Loucy (cell line): ENCODE measurements at regions not wholly inside any gene's neighbourhood (a gene's known extent, or its start where the extent isn't known, plus 50 kb on each side); places are given as distances from the start of the nearest gene placed in this dataset.

Experiments used
- H2AFZ ChIP-seq: fragments of 200-600 bp; sonication (generic); 2 replicates; pipeline ENCODE4 v1.6.0; 2016; ENCODE audit warnings: antibody characterized with exemption, mild to moderate bottlenecking, low read length, moderate library complexity
- H3F3A ChIP-seq: fragments of 200-600 bp; 2 replicates; pipeline ENCODE4 v1.6.0; 2016; ENCODE audit warnings: antibody characterized with exemption, low read depth, mild to moderate bottlenecking
- H3K27me3 ChIP-seq: fragments of 200-600 bp; sonication (generic); 2 replicates; pipeline ENCODE4 v1.6.1; 2014; ENCODE audit warnings: low read length, mild to moderate bottlenecking; ENCODE audit not compliant: insufficient read depth, poor library complexity, severe bottlenecking
- H3K36me3 ChIP-seq: fragments of 200-600 bp; sonication (generic); 2 replicates; pipeline ENCODE4 v1.6.1; 2016; ENCODE audit warnings: low read length; ENCODE audit not compliant: insufficient read depth
- H3K4me1 ChIP-seq: fragments of 200-600 bp; sonication (generic); 2 replicates; pipeline ENCODE4 v1.5.1; 2014; ENCODE audit warnings: low read length, mild to moderate bottlenecking; ENCODE audit not compliant: insufficient read depth, poor library complexity, severe bottlenecking
- H3K4me2 ChIP-seq: fragments of 200-600 bp; sonication (generic); 2 replicates; pipeline ENCODE4 v1.6.0; 2014; ENCODE audit warnings: antibody characterized with exemption, low read length, low read depth, mild to moderate bottlenecking; ENCODE audit not compliant: poor library complexity, severe bottlenecking
- H3K4me3 ChIP-seq: fragments of 200-600 bp; sonication (generic); 2 replicates; pipeline ENCODE4 v1.5.1; 2014; ENCODE audit warnings: low read length, mild to moderate bottlenecking, mixed read lengths; ENCODE audit not compliant: poor library complexity, severe bottlenecking
- H3K79me2 ChIP-seq: fragments of 200-600 bp; sonication (generic); 2 replicates; pipeline ENCODE4 v1.6.1; 2014; ENCODE audit warnings: low read length; ENCODE audit not compliant: insufficient read depth
- H3K9ac ChIP-seq: fragments of 200-600 bp; sonication (generic); 2 replicates; pipeline ENCODE4 v1.6.0; 2014; ENCODE audit warnings: mild to moderate bottlenecking, low read depth, low read length, moderate library complexity; ENCODE audit not compliant: poor library complexity, severe bottlenecking
- H3K9me2 ChIP-seq: fragments of 200-600 bp; sonication (generic); replicated peaks from 2 replicates; pipeline ENCODE4 v1.6.1; 2016; ENCODE audit warnings: low read depth, low read length, mixed read lengths
- H3K9me3 ChIP-seq: fragments of 200-600 bp; sonication (generic); 2 replicates; pipeline ENCODE4 v1.6.1; 2014; ENCODE audit warnings: mild to moderate bottlenecking, antibody characterized with exemption, low read length, low read depth; ENCODE audit not compliant: insufficient read depth
- H4K20me1 ChIP-seq: fragments of 200-600 bp; sonication (generic); 2 replicates; pipeline ENCODE4 v1.6.0; 2014; ENCODE audit warnings: antibody characterized with exemption, low read length, mild to moderate bottlenecking; ENCODE audit not compliant: insufficient read depth, poor library complexity, severe bottlenecking
- EZH2phosphoT487 ChIP-seq: fragments of 200-600 bp; IDR thresholded peaks from 2 replicates; pipeline ENCODE4 v1.6.1; 2018; ENCODE audit warnings: antibody characterized with exemption, mild to moderate bottlenecking, moderate library complexity, borderline replicate concordance
- TF ChIP-seq, protein P1 (sequence below): fragments of 200-600 bp; sonication (generic); conservative IDR thresholded peaks from 2 replicates; pipeline ENCODE4 v1.5.1; 2014; ENCODE audit warnings: mild to moderate bottlenecking, antibody characterized with exemption, low read length

DNA sequence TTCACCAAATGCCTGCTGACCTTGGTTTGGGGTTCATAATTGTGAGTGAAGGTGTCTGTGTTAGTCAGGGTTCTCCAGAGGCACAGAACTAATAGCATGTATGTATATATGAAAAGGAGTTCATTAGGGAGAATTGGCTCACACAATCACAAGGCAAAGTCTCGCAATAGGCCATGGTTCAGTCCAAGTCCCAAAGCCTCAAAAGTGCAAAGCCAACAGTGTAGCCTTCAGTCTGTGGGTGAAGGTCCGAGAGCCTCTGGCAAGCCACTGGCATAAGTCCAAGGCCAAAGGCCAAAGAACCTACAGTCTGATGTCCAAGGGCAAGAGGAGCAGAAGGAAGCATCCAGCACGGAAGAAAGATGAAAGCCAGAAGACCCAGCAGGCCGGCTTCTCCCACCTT is 257.6 kb upstream of the SHH start:
- TF ChIP-seq, protein P1, sequence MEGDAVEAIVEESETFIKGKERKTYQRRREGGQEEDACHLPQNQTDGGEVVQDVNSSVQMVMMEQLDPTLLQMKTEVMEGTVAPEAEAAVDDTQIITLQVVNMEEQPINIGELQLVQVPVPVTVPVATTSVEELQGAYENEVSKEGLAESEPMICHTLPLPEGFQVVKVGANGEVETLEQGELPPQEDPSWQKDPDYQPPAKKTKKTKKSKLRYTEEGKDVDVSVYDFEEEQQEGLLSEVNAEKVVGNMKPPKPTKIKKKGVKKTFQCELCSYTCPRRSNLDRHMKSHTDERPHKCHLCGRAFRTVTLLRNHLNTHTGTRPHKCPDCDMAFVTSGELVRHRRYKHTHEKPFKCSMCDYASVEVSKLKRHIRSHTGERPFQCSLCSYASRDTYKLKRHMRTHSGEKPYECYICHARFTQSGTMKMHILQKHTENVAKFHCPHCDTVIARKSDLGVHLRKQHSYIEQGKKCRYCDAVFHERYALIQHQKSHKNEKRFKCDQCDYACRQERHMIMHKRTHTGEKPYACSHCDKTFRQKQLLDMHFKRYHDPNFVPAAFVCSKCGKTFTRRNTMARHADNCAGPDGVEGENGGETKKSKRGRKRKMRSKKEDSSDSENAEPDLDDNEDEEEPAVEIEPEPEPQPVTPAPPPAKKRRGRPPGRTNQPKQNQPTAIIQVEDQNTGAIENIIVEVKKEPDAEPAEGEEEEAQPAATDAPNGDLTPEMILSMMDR, result no peak
- no peak for TF ChIP-seq EZH2phosphoT487
- H3K9me2 ChIP-seq, result no peaks in the 10 kb centered on the region
- H3F3A ChIP-seq, result no peaks in the 10 kb centered on the region
- H3K9me3 ChIP-seq, result peaks cover 3% of the 10 kb centered on the region; the same call in 1 of the 2 replicates
- H3K4me3 ChIP-seq, result no peak overlapping the region
- no peak overlapping the region for H2AFZ ChIP-seq
- H3K4me1 ChIP-seq, result no peaks in the 10 kb centered on the region
- H3K9ac ChIP-seq, result no peak overlapping the region
- no peaks in the 10 kb centered on the region for H4K20me1 ChIP-seq
- H3K36me3 ChIP-seq, result no peaks in the 10 kb centered on the region
- no peak overlapping the region for H3K4me2 ChIP-seq
- no peaks in the 10 kb centered on the region for H3K79me2 ChIP-seq
- no peaks in the 10 kb centered on the region for H3K27me3 ChIP-seq

DNA sequence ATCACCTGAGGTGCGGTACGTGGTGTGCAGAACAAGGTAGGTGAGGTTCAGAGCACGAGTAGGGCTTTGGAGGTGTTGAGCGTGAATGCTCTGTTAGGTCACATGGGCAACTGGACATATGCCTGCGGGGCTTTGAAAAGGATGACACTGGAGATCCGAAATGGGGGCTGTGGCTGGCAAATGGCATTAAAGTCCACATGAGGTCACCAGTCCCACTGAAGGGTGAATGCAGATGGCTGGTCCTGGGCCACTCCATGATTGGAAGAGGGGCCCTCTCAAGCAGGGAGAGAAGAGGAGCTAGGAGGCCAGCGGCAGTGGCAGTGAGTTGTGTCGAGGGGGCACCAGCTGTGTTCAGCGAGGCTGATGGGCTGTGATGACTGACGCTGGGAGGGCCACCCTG is 254.9 kb upstream of the SHH start:
- H3K27me3 ChIP-seq, result no peaks in the 10 kb centered on the region
- no peak overlapping the region for H3K4me2 ChIP-seq
- no peaks in the 10 kb centered on the region for H3K4me1 ChIP-seq
- H3K9ac ChIP-seq, result no peak overlapping the region
- H3K9me2 ChIP-seq, result no peaks in the 10 kb centered on the region
- no peak overlapping the region for H3K4me3 ChIP-seq
- no peaks in the 10 kb centered on the region for H3K36me3 ChIP-seq
- H3K79me2 ChIP-seq, result no peaks in the 10 kb centered on the region
- no peaks in the 10 kb centered on the region for H4K20me1 ChIP-seq
- TF ChIP-seq, protein P1, result no peak
- TF ChIP-seq EZH2phosphoT487, result no peak
- H3K9me3 ChIP-seq, result peaks cover 3% of the 10 kb centered on the region; the same call in 1 of the 2 replicates
- no peaks in the 10 kb centered on the region for H3F3A ChIP-seq
- no peak overlapping the region for H2AFZ ChIP-seq

DNA sequence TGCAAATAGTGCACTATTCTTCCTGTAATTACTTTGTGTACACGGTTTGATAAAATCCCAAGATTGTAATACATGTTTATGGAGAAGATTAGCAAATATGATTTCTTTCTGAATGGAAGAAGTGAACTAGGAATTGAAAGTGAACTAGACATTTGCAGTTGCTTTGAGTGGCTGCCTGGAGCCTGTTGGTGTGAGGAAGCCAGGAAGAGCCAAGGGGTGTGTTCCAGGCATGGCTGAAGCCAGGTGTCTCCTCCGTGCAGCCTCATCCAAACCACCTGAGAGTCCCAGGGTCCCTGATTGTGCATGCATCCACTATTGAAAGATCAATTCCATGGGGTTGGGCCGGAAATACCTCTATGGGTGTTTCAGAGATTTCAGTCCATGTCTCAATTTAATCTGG is 253.1 kb upstream of the SHH start:
- H2AFZ ChIP-seq, result no peak overlapping the region
- H4K20me1 ChIP-seq, result no peaks in the 10 kb centered on the region
- H3K4me3 ChIP-seq, result no peak overlapping the region
- H3K79me2 ChIP-seq, result no peaks in the 10 kb centered on the region
- no peak overlapping the region for H3K4me2 ChIP-seq
- TF ChIP-seq EZH2phosphoT487, result no peak
- TF ChIP-seq, protein P1, result no peak
- peaks cover 14% of the 10 kb centered on the region; the same call in 1 of the 2 replicates for H3K9me3 ChIP-seq
- no peaks in the 10 kb centered on the region for H3K9me2 ChIP-seq
- no peaks in the 10 kb centered on the region for H3K4me1 ChIP-seq
- no peaks in the 10 kb centered on the region for H3K36me3 ChIP-seq
- H3F3A ChIP-seq, result no peaks in the 10 kb centered on the region
- H3K27me3 ChIP-seq, result no peaks in the 10 kb centered on the region
- no peak overlapping the region for H3K9ac ChIP-seq
